ENCODE measurements at regions not wholly inside any gene's neighbourhood (a gene's known extent, or its start where the extent isn't known, plus 50 kb on each side); places are given as distances from the start of the nearest gene placed in this dataset.

GRCh38 chr5:57761513-57761912, 278.9 kb upstream of the ACTBL2 start:
- no peak overlapping the region for H3K27ac ChIP-seq
- no peaks in the 10 kb centered on the region for H3K9me3 ChIP-seq (ENCODE audit: low read depth)
- no peaks in the 10 kb centered on the region for H3K79me2 ChIP-seq (ENCODE audit: low read depth)
- H3K9me3 Mint-ChIP-seq = peaks cover 3% of the 10 kb centered on the region
- H3K36me3 ChIP-seq = no peaks in the 10 kb centered on the region
- no peak overlapping the region for H3K4me3 Mint-ChIP-seq
- peak overlapping the region; percentile 26 for H2AFZ ChIP-seq (replicated peaks)
- no peak overlapping the region for H3K27ac Mint-ChIP-seq
- no peak overlapping the region for H3K4me3 ChIP-seq
- no peak overlapping the region for H3K9ac ChIP-seq
- no peaks in the 10 kb centered on the region for H3K27me3 Mint-ChIP-seq (ENCODE audit: insufficient read depth, low read depth)
- no peaks in the 10 kb centered on the region for H3K36me3 Mint-ChIP-seq
- TF ChIP-seq EZH2 (IDR thresholded peaks at IDR 0.05) = no peak
- TF ChIP-seq CTCF (IDR thresholded peaks at IDR 0.05) = no peak
- TF ChIP-seq EZH2phosphoT487 (IDR thresholded peaks at IDR 0.05) = no peak
- no peak overlapping the region for H3K4me2 ChIP-seq
- no peaks in the 10 kb centered on the region for H3K27me3 ChIP-seq
- DNase-seq (ENCODE audit: low spot score) = no peak
- H3F3A ChIP-seq (ENCODE audit: low read depth) = no peaks in the 10 kb centered on the region
- no peaks in the 10 kb centered on the region for H3K4me1 Mint-ChIP-seq
- H3K4me1 ChIP-seq = no peaks in the 10 kb centered on the region
- no peaks in the 10 kb centered on the region for H4K20me1 ChIP-seq (ENCODE audit: low read depth)

GRCh38 chr5:57754616-57755015, 272.0 kb upstream of the ACTBL2 start:
- no peak overlapping the region for H3K27ac ChIP-seq
- no peak overlapping the region for H3K4me3 Mint-ChIP-seq
- no peak overlapping the region for H3K4me3 ChIP-seq
- H3K36me3 ChIP-seq = no peaks in the 10 kb centered on the region
- no peak overlapping the region for H2AFZ ChIP-seq (replicated peaks)
- no peaks in the 10 kb centered on the region for H3F3A ChIP-seq (ENCODE audit: low read depth)
- TF ChIP-seq EZH2phosphoT487 (IDR thresholded peaks at IDR 0.05) = no peak
- no peak for TF ChIP-seq EZH2 (IDR thresholded peaks at IDR 0.05)
- TF ChIP-seq CTCF (IDR thresholded peaks at IDR 0.05) = no peak
- H3K4me1 Mint-ChIP-seq = no peaks in the 10 kb centered on the region
- H3K9me3 ChIP-seq (ENCODE audit: low read depth) = no peaks in the 10 kb centered on the region
- H4K20me1 ChIP-seq (ENCODE audit: low read depth) = no peaks in the 10 kb centered on the region
- H3K4me1 ChIP-seq = no peaks in the 10 kb centered on the region
- H3K36me3 Mint-ChIP-seq = no peaks in the 10 kb centered on the region
- H3K9ac ChIP-seq = no peak overlapping the region
- peaks cover 3% of the 10 kb centered on the region for H3K9me3 Mint-ChIP-seq
- DNase-seq (ENCODE audit: low spot score) = no peak
- no peaks in the 10 kb centered on the region for H3K27me3 ChIP-seq
- no peaks in the 10 kb centered on the region for H3K27me3 Mint-ChIP-seq (ENCODE audit: insufficient read depth, low read depth)
- no peak overlapping the region for H3K4me2 ChIP-seq
- H3K27ac Mint-ChIP-seq = no peak overlapping the region
- H3K79me2 ChIP-seq (ENCODE audit: low read depth) = no peaks in the 10 kb centered on the region

- Histone ChIP-seq H3K27ac (no peak overlapping the region), H3K36me3 (no peaks in the 10 kb centered on the region), H2AFZ (replicated peaks) (no peak overlapping the region), H3K9me3 (ENCODE audit: low read depth) (no peaks in the 10 kb centered on the region), H3F3A (ENCODE audit: low read depth) (no peaks in the 10 kb centered on the region), H3K27me3 (no peaks in the 10 kb centered on the region), H3K4me1 (no peaks in the 10 kb centered on the region), H4K20me1 (ENCODE audit: low read depth) (no peaks in the 10 kb centered on the region), H3K79me2 (ENCODE audit: low read depth) (no peaks in the 10 kb centered on the region), H3K4me3 (no peak overlapping the region), H3K9ac (no peak overlapping the region), H3K4me2 (no peak overlapping the region)
- H3K4me1 Mint-ChIP-seq = no peaks in the 10 kb centered on the region
- H3K36me3 Mint-ChIP-seq = no peaks in the 10 kb centered on the region
- no peaks in the 10 kb centered on the region for H3K27me3 Mint-ChIP-seq (ENCODE audit: insufficient read depth, low read depth)
- H3K4me3 Mint-ChIP-seq = no peak overlapping the region
- TF ChIP-seq EZH2 (IDR thresholded peaks at IDR 0.05) (no peak), EZH2phosphoT487 (IDR thresholded peaks at IDR 0.05) (no peak), CTCF (IDR thresholded peaks at IDR 0.05) (no peak)
- peaks cover 3% of the 10 kb centered on the region for H3K9me3 Mint-ChIP-seq
- DNase-seq (ENCODE audit: low spot score) = no peak
- H3K27ac Mint-ChIP-seq = no peak overlapping the region
These were observed 270.8 kb upstream of the ACTBL2 start for GRCh38 chr5:57753446-57753845.

- H3K27ac ChIP-seq = no peak overlapping the region
- no peaks in the 10 kb centered on the region for H3K36me3 Mint-ChIP-seq
- TF ChIP-seq CTCF (IDR thresholded peaks at IDR 0.05) (no peak), EZH2 (IDR thresholded peaks at IDR 0.05) (no peak), EZH2phosphoT487 (IDR thresholded peaks at IDR 0.05) (no peak)
- no peaks in the 10 kb centered on the region for H3K27me3 ChIP-seq
- H3K9me3 Mint-ChIP-seq = no peaks in the 10 kb centered on the region
- H3K4me1 Mint-ChIP-seq = no peaks in the 10 kb centered on the region
- H3K4me1 ChIP-seq = no peaks in the 10 kb centered on the region
- no peak overlapping the region for H3K9ac ChIP-seq
- DNase-seq (ENCODE audit: low spot score) = no peak
- H3K4me3 Mint-ChIP-seq = no peak overlapping the region
- H3K36me3 ChIP-seq = no peaks in the 10 kb centered on the region
- no peak overlapping the region for H2AFZ ChIP-seq (replicated peaks)
- H4K20me1 ChIP-seq (ENCODE audit: low read depth) = no peaks in the 10 kb centered on the region
- H3F3A ChIP-seq (ENCODE audit: low read depth) = no peaks in the 10 kb centered on the region
- no peaks in the 10 kb centered on the region for H3K79me2 ChIP-seq (ENCODE audit: low read depth)
- H3K27ac Mint-ChIP-seq = no peak overlapping the region
- H3K4me3 ChIP-seq = no peak overlapping the region
- H3K9me3 ChIP-seq (ENCODE audit: low read depth) = no peaks in the 10 kb centered on the region
- no peak overlapping the region for H3K4me2 ChIP-seq
- H3K27me3 Mint-ChIP-seq (ENCODE audit: insufficient read depth, low read depth) = no peaks in the 10 kb centered on the region
These were observed 269.1 kb upstream of the ACTBL2 start for GRCh38 chr5:57751710-57752109.
